Activated CD4-positive, alpha-beta T cell treated with anti-CD3 and anti-CD28 coated beads, Interleukin-10, Interleukin-2, amounts not matched to agents 100 ng/mL and 50 ng/mL, durations not matched to agents 16 hours and 8 hours (primary cell): ENCODE measurements at regions not wholly inside any gene's neighbourhood (a gene's known extent, or its start where the extent isn't known, plus 50 kb on each side); places are given as distances from the start of the nearest gene placed in this dataset.

Experiments used
- DNase-seq: peaks from one replicate; pipeline ENCODE4 v3.0.0-alpha.2; 2020

- DNase-seq = no peak
Measured at GRCh38 chr17:13076905-13077304, 59.1 kb upstream of the ELAC2 start.

- DNase-seq = no peak
Measured at GRCh38 chr17:13074026-13074425, 56.2 kb upstream of the ELAC2 start.

DNA sequence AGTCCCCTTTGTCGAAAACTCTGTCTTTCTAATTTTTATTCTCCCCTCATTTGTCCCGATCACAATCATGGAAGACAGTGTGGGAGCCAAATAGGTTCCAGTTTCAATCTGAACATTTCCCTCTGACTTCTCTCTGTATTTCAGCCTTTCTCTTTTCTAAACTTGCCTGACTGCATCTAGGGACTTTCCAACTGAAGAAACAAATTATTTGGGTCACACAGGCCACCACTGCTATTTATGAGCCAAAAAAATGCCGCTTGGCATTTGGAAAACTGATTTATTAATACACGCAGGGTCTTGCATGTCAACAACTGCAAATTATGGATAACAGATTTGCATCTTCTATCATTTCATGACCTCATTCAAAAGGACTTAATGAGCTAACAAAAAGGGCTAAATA, 55.2 kb upstream of the ELAC2 start:
- DNase-seq = no peak

GRCh38 chr17:13070732-13071131, 52.9 kb upstream of the ELAC2 start:
- DNase-seq = no peak

- DNase-seq = no peak
Measured at GRCh38 chr17:13067629-13068303, 49.9 kb upstream of the ELAC2 start.
